NCI-H510A treated with DMSO at 0.1 percent for 48 hours (cell line): ENCODE measurements at regions not wholly inside any gene's neighbourhood (a gene's known extent, or its start where the extent isn't known, plus 50 kb on each side); places are given as distances from the start of the nearest gene placed in this dataset.
A peak's percentile ranks its signal among the peaks of the same experiment; 100 is the strongest.
"Not testable (repeated sequence)": the region's sequence is repeated elsewhere in the genome, so short reads cannot be mapped to it uniquely, and the experiment has no call there.

Source experiments
- DNase-seq: peaks from one replicate; lab custom pipeline; 2025; lab: John Stamatoyannopoulos, UW

GRCh38 chr1:101550581-101550980, 313.8 kb downstream of the S1PR1 start:
- DNase-seq: no peak

GRCh38 chr1:101566883-101567538, 330.2 kb downstream of the S1PR1 start:
- no peak for DNase-seq

DNA sequence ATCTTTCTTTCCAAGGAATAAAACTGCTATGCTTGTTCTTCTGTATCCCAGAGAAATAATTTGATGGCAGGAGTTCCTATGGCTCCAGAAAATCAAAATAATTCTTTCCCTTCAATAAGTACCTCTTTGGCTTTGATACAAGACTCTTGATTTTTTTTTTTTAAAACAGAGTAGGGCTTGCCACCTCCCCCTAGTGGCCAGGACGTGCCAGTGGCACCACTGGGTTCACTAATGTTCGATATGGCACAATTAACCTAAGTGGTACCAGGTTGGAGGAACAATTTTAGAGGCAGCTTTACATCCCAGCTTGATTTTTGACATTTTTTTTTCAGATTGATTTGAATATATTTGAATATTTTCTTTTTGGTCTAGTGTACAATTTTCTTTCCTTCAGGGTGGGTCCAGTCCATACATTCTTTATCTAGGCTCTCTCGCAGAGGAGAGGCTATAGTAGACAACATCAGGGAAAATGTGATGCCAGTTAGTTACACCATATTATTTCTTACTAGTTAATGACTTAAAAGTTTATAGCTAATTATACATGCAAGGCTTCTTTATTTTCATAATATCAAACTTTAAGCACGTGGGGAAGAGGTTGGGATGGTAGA, 330.9 kb downstream of the S1PR1 start:
- DNase-seq: peak; percentile 28

DNA sequence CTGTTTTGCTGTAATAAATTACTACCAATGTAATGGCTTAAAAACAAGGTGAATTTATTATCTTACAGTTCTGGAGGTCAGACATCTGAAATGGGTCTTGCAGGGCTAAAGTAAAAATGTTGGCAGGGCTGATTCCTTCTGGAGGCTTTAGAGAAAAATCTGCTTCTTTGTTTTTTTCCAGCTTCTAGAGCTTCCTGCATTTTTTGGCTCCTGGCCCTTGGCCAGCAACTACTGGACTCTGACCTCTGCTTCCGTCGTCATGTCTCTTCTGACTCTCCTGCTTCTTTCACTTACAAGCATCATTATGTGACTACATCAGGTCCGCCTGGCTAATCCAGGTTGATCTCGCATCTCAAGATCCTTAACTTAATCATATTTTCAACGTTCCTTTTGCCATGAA, 350.9 kb downstream of the S1PR1 start:
- DNase-seq: no peak

DNA sequence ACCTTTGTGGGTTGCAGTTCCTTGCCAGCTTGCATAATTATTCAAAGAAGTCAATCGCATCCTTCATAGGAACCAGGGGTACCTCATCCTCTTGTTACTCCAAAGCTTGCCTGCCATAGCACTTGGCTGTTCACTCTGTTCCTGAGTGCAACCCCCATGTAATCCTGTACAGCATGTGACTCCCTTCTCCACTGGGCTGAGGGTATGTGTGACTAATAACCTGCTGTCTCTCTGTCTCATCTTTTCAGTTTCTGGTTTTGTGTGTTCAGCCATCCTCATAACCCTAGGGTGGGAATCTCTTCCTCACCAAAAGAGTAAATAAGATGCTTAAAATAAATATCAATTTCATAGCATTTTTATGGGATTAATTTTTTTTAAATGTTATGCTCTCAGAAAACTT, 351.9 kb downstream of the S1PR1 start:
- no peak for DNase-seq

- DNase-seq: peak; percentile 4
These were observed 356.0 kb downstream of the S1PR1 start for GRCh38 chr1:101592845-101593244.

DNA sequence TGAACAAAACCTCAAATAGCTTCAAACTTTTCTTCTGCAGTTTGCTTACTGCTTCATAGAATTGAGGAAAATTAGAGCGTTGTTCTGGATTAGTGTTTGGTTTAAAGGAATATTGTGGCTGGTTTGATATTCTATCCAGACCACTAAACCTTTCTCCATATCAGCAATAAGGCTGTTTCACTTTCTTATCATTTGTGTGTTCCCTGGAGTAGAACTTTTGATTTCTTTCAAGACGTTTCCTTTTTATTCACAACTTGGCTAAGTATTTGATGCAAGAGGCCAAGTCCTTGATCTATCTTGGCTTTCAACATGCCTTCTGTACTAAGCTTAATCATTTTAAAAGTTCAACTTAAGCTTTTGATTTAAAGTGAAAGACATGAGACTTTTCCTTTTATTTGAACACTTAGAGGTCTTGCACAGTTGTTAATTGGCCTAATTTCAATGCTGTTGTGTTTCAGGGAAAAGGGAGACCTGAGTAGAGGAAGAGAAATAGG, 359.1 kb downstream of the S1PR1 start:
- DNase-seq: no peak

DNA sequence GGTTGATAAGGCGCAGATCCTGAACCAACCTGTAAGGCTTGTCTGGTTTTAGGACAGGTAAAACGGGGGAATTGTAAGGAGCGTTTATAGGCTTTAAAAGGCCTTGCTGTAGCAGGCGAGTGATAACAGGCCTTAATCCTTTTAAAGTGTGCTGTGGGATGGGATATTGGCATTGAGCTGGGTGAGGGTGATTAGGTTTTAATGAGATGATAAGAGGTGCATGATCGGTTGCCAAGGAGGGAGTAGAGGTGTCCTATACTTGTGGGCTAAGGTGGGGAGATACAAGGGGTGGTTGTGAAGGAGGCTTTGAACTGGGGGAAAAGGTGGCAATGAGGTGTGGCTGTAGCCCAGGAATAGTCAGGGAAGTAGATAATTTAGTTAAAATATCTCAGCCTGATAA, 363.8 kb downstream of the S1PR1 start:
- not testable (repeated sequence) for DNase-seq

GRCh38 chr1:101603726-101604125, 366.9 kb downstream of the S1PR1 start:
- no peak for DNase-seq

DNA sequence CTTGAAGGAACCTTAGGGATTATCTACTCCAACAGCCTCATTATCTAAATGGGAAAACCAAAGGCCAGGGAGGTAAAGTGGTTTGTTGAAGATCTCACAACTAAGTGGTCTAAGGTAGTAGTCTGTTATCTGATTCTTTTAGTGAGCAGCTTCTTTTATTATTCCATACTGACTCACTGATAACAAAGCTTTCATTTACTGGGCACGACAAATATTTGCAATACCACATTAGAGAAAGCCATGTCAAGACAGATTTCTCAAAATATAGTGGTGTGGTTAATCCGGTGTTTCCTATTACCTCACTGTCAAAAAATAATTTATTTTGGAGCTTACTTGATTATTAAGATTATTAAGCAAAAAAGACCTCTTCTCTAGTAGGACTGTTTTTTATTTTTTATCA, 369.1 kb downstream of the S1PR1 start:
- DNase-seq: no peak

- DNase-seq: no peak
These were observed 376.7 kb downstream of the S1PR1 start for GRCh38 chr1:101613546-101613945.

- no peak for DNase-seq
These were observed 377.8 kb downstream of the OLFM3 start for GRCh38 chr1:101618900-101619299.

DNA sequence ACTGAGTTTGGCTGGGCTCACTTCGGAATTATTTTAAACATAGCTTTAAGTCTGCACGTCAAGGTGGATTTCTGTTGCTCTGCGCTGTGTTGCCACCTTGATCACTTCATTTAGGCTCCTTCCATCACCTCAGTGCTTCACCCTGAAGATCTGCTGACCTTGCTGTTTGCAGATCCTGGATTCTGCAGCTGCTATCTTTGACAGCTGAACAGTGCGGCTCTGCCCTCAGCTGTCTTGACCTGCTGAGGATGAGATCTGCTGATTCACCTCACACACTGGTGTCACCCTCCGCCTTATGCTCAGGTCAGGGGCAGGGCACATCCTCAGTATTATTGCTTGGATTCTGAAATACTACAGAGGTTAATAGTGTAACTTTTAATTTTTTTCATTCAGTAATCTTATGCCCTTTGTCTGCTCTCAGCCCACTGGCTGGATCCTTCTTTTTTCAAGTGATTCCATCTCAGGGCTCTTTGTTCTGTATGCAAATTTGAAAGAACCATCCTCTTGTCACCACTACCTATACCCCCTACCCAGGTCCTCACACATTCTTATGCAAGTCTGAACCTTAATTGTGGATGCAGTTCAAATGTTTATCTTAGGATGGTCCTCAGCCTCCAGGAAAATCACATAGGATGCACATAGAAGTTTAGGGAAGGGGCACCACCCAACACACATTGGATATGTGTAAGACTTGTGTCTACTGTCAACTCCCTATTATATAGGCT, 364.0 kb downstream of the OLFM3 start:
- peak; percentile 62 for DNase-seq

DNA sequence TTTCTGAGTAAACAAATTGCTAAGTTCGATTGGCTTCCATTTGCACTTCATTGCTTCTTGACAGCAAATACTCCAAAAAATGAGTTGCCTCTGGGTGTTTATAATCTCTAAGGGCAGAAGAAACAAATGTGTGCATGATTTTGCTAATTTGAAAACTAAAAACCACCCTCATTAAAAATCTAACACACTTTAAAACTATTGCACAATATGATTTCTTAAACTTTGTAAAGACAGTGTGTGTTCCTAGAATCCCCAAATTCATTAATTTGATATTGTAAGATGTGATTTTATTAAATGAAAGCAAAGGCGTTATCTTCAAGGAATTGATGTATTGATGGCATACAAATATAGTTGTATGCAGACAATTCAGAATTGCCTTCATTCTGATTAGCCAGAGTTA, 350.9 kb downstream of the OLFM3 start:
- DNase-seq: no peak

- no peak for DNase-seq
These were observed 344.2 kb downstream of the OLFM3 start for GRCh38 chr1:101652484-101652883.

DNA sequence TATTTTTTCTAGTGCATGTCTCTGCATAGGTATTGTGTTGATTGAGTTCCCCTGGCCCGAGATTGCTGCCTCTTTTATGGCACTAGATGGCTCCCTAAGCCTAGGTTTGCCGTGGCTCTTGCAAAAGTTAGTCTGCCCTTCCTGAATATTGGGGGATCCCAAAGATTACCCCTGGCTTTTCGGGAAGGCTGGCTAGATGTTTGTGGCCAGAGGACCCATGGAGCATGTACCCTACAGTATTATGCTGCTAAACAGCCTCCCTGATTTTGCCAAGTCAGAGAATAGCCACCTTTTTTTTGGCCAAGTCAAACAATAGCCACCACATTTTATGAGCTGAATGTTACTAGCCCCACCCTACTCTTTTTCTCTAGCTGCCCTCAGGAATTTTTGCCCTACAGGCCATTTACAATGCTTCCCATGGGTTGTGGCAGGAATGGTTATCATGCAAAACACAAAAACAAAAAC, 343.2 kb downstream of the OLFM3 start:
- DNase-seq: no peak

DNA sequence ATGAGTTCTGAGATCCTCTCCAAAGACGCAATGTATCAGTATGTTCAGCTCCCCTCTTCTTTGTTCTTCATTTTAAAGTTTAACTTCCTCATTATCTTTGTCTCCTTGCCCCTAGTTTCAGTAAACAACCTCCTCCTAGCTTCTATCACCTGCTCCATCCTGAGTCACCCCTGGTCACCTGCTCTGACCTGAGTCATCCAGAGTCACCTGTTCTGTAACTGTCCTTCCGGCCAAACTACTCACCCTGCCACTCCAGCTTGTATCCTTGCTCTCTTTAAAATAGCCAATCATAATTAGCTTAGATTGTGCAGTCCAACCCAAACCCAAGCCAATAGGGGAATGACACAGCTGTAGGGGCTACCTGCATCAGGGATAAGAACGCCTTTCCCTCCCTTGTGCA, 332.0 kb downstream of the OLFM3 start:
- DNase-seq: no peak

DNA sequence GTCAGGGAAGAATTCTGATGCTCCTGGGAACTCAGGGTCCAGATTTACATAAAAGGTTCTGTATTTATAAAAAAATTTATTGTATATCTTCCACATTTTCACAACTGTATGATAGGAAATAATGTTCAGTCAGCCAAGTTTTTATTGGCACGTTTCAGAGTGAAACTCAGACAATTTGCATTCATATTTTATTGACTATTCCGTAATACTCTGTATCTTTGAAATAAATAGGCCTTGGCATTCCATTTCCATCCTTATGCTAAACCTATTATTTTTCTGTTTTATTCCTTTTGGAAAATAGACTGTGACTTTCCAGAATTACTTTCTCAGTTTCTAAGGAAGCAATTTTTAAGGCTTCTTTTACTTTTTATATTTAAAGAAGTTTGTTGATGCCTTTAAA, 329.0 kb downstream of the OLFM3 start:
- no peak for DNase-seq

DNA sequence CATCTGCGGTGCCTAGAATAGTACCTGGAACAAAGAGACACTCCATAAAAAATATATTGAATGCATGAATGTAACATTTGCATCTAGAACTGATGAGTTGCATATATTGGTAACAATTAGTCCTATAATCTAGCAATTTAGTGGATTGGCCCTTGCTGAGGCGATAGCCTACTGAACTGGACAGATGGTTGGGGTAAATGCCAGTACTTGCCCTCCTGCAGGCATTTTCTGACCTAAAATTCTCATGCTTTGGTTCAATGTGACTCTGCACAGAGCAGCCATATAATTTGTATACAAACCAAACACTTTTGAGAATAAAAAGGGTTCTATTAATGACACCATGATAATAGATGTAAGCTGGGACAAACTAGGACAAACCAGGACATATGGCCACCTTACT, 313.6 kb downstream of the OLFM3 start:
- no peak for DNase-seq

DNA sequence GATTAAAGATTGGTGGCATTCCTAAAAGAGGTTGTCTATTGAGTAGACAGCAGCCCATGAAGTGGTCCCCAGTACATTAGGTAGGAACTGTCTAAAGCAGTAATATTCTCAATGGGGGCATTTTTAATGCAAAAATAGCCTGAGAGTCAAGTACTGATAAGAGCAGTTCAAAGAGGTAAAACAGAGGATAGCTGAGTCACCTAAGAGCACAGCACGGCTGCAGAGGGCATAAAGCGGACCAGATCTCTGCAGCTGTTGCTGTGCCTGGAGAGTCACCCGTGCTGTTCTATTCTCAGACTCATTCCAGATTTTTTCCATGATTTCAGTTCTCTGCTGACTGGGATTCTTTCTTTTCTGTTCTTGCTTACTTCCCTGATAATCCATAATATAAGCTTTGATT, 313.2 kb downstream of the OLFM3 start:
- no peak for DNase-seq

DNA sequence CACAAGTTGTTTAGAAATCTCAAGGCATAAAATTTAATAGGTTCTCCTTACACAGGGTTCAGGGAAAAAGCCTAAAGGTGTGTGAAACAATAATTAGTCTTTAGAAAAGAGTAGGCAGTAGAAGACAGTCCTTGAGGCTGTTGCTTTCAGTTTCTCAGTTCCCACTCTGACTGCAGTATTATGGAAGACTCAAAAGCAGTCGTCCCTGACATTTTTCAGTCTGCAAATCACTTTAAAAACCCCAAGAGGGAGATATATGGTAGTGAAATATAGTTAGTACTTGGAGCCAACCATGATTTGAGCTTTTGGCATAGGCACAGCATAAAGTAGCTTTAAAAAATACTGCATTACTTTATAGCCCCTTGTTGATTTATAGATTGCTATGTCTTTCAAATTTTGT, 299.7 kb downstream of the OLFM3 start:
- peak; percentile 2 for DNase-seq

- no peak for DNase-seq
These were observed 298.0 kb downstream of the OLFM3 start for GRCh38 chr1:101698681-101699080.

DNA sequence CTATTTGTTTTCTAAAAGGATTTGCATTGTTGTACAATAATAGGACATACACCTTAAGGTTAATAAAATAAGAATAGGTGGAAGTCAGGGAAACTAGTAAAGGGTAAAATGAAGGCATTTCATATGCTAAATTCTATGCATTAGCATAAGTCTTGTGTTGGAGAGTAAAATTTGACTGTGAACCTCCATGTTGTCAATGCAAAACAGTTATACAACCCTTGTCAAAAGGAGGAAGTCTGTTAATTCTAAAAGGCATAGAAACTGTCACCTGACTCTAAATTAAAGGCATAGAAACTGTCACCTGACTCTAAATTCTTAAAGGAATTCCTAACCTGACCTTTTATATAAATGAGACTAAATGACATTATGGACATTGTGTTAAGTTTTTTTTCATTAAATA, 291.8 kb downstream of the OLFM3 start:
- no peak for DNase-seq
